ENCODE measurements at regions not wholly inside any gene's neighbourhood (a gene's known extent, or its start where the extent isn't known, plus 50 kb on each side); places are given as distances from the start of the nearest gene placed in this dataset.
A peak's percentile ranks its signal among the peaks of the same experiment; 100 is the strongest.

GRCh38 chr18:8942021-8942908 is 160.2 kb upstream of the NDUFV2 start:
- H3K4me3 ChIP-seq (ENCODE audit: low read depth, low read length): no peak overlapping the region
- no peak for DNase-seq (ENCODE audit: low read depth)

GRCh38 chr18:8942909-8943545 is 159.5 kb upstream of the NDUFV2 start:
- DNase-seq (ENCODE audit: low read depth): no peak
- H3K4me3 ChIP-seq (ENCODE audit: low read depth, low read length): no peak overlapping the region

- peak; percentile 51 for DNase-seq (ENCODE audit: low read depth)
- H3K4me3 ChIP-seq (ENCODE audit: low read depth, low read length): no peak overlapping the region
These were observed 158.3 kb upstream of the NDUFV2 start for GRCh38 chr18:8943900-8944870.

- DNase-seq (ENCODE audit: low read depth): no peak
- H3K4me3 ChIP-seq (ENCODE audit: low read depth, low read length): no peak overlapping the region
These were observed 157.6 kb upstream of the NDUFV2 start for GRCh38 chr18:8944871-8945245.

GRCh38 chr18:8945514-8945913 is 157.0 kb upstream of the NDUFV2 start:
- H3K4me3 ChIP-seq (ENCODE audit: low read depth, low read length): no peak overlapping the region
- DNase-seq (ENCODE audit: low read depth): no peak

- no peak overlapping the region for H3K4me3 ChIP-seq (ENCODE audit: low read depth, low read length)
- DNase-seq (ENCODE audit: low read depth): peak; percentile 93
These were observed 156.2 kb upstream of the NDUFV2 start for GRCh38 chr18:8946066-8946838.

GRCh38 chr18:8947566-8947965 is 154.9 kb upstream of the NDUFV2 start:
- no peak for DNase-seq (ENCODE audit: low read depth)
- H3K4me3 ChIP-seq (ENCODE audit: low read depth, low read length): no peak overlapping the region

GRCh38 chr18:8948011-8948410 is 154.5 kb upstream of the NDUFV2 start:
- no peak for DNase-seq (ENCODE audit: low read depth)
- H3K4me3 ChIP-seq (ENCODE audit: low read depth, low read length): no peak overlapping the region

- peak; percentile 70 for DNase-seq (ENCODE audit: low read depth)
These were observed 153.9 kb upstream of the NDUFV2 start for GRCh38 chr18:8948471-8949149.

GRCh38 chr18:8949206-8949605 is 153.3 kb upstream of the NDUFV2 start:
- no peak overlapping the region for H3K4me3 ChIP-seq (ENCODE audit: low read depth, low read length)
- no peak for DNase-seq (ENCODE audit: low read depth)

More at GRCh38 chr18:8948471-8949149, 153.9 kb upstream of the NDUFV2 start:
- H3K4me3 ChIP-seq (ENCODE audit: low read depth, low read length): peak overlapping the region; percentile 11

- no peak for DNase-seq (ENCODE audit: low read depth)
- no peak overlapping the region for H3K4me3 ChIP-seq (ENCODE audit: low read depth, low read length)
These were observed 151.0 kb upstream of the NDUFV2 start for GRCh38 chr18:8951491-8951890.

- no peak for DNase-seq (ENCODE audit: low read depth)
- H3K4me3 ChIP-seq (ENCODE audit: low read depth, low read length): no peak overlapping the region
These were observed 150.3 kb upstream of the NDUFV2 start for GRCh38 chr18:8952174-8952573.

- H3K4me3 ChIP-seq (ENCODE audit: low read depth, low read length): no peak overlapping the region
- peak; percentile 52 for DNase-seq (ENCODE audit: low read depth)
These were observed 149.4 kb upstream of the NDUFV2 start for GRCh38 chr18:8952769-8953760.

GRCh38 chr18:8957731-8958130 is 144.8 kb upstream of the NDUFV2 start:
- no peak overlapping the region for H3K4me3 ChIP-seq (ENCODE audit: low read depth, low read length)
- no peak for DNase-seq (ENCODE audit: low read depth)

GRCh38 chr18:8958660-8959059 is 143.8 kb upstream of the NDUFV2 start:
- no peak overlapping the region for H3K4me3 ChIP-seq (ENCODE audit: low read depth, low read length)

GRCh38 chr18:8959551-8960135 is 142.9 kb upstream of the NDUFV2 start:
- H3K4me3 ChIP-seq (ENCODE audit: low read depth, low read length): no peak overlapping the region
- no peak for DNase-seq (ENCODE audit: low read depth)

More at GRCh38 chr18:8958660-8959059, 143.8 kb upstream of the NDUFV2 start:
- DNase-seq (ENCODE audit: low read depth): no peak

All from skeletal muscle cell (primary cell).